ENCODE measurements at regions not wholly inside any gene's neighbourhood (a gene's known extent, or its start where the extent isn't known, plus 50 kb on each side); places are given as distances from the start of the nearest gene placed in this dataset.

DNA sequence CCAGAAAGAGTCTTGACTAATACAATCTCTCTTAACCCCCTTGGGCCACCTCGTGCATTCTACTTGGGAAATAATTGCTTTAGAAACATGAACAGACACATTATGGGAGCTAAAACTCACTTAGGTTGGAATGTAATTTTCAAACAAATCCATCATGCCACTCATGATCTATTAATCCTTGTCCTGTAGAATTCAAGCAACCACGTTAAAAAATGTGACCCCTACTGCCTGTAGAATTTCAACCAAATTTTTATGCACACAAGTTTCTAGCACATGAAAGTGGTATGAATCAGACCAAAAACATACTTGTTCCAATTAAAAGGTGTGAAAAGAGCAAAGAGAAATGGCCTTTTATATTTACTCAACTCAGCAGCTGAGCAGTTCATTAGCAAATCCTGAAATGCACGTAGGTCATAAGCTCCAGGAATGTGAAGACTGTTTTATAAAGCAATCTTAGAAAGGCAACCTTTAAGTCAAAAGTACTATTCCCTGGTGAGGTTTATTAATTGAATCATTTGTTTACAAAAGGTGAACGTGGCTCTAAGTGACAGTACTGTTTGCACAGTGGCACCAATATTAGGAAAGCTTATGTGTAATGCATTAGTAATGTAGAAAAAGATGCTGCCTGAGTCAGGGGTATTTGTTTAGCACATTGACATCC is 459.4 kb upstream of the UBE2E3 start:
- TF ChIP-seq, protein P1, sequence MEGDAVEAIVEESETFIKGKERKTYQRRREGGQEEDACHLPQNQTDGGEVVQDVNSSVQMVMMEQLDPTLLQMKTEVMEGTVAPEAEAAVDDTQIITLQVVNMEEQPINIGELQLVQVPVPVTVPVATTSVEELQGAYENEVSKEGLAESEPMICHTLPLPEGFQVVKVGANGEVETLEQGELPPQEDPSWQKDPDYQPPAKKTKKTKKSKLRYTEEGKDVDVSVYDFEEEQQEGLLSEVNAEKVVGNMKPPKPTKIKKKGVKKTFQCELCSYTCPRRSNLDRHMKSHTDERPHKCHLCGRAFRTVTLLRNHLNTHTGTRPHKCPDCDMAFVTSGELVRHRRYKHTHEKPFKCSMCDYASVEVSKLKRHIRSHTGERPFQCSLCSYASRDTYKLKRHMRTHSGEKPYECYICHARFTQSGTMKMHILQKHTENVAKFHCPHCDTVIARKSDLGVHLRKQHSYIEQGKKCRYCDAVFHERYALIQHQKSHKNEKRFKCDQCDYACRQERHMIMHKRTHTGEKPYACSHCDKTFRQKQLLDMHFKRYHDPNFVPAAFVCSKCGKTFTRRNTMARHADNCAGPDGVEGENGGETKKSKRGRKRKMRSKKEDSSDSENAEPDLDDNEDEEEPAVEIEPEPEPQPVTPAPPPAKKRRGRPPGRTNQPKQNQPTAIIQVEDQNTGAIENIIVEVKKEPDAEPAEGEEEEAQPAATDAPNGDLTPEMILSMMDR (IDR thresholded peaks at IDR 0.05; ENCODE audit: unreplicated experiment): no peak
- H3K4me1 Mint-ChIP-seq (ENCODE audit: low read depth): peaks cover 9% of the 10 kb centered on the region
- no peak overlapping the region for H3K4me3 Mint-ChIP-seq (ENCODE audit: low read depth)
- peaks cover 2% of the 10 kb centered on the region for H3K27me3 Mint-ChIP-seq
- H3K9me3 Mint-ChIP-seq (ENCODE audit: low read depth): no peaks in the 10 kb centered on the region
- no peaks in the 10 kb centered on the region for H3K36me3 Mint-ChIP-seq (ENCODE audit: insufficient read depth)
- H3K27ac Mint-ChIP-seq: no peak overlapping the region
- DNase-seq (ENCODE audit: low spot score, unreplicated experiment): no peak

DNA sequence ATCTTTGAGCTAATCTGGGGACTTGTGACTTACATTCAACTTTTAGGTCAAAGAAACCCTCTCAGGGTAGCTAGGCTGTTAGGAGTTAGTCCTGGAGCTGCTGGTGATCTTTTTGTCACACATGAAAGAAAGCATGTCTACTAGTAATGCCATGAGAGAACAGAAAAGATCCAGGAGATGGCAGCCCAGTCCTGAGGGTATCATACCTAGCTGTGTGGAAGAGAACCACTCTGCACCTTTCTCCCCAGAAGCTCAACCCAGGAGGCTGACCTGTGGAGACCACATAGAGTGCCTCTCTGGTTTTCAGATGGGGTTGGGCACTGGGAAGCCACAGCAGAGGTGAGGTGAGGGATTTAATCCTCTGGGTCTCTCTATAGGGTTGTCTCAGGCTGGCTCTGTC is 460.2 kb upstream of the UBE2E3 start:
- no peaks in the 10 kb centered on the region for H3K36me3 Mint-ChIP-seq (ENCODE audit: insufficient read depth)
- H3K27me3 Mint-ChIP-seq: peaks cover 2% of the 10 kb centered on the region
- TF ChIP-seq, protein P1 (IDR thresholded peaks at IDR 0.05; ENCODE audit: unreplicated experiment): no peak
- no peak overlapping the region for H3K4me3 Mint-ChIP-seq (ENCODE audit: low read depth)
- no peak for DNase-seq (ENCODE audit: low spot score, unreplicated experiment)
- no peak overlapping the region for H3K27ac Mint-ChIP-seq
- H3K4me1 Mint-ChIP-seq (ENCODE audit: low read depth): peaks cover 9% of the 10 kb centered on the region
- no peaks in the 10 kb centered on the region for H3K9me3 Mint-ChIP-seq (ENCODE audit: low read depth)

DNA sequence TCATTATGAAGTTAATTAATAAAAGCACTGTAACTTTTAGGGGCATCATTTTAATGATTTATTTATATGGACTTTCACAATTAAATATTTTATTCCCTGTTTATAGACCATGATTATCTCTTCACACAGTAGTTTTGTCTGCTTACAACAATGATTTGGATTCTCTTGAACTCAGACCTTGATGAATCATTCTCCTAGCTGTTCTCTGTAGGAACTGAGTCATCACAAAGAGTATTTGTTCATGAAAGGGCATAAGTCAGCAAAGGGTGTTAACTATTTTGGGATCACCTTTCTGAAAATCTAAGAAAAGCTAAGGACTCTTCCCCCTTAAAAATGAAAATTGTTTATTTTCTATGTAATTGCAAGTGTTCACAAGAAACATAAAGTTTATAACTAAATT is 461.1 kb upstream of the UBE2E3 start:
- Mint-ChIP-seq H3K4me1 (ENCODE audit: low read depth) (peaks cover 9% of the 10 kb centered on the region), H3K27me3 (peaks cover 2% of the 10 kb centered on the region), H3K4me3 (ENCODE audit: low read depth) (no peak overlapping the region), H3K27ac (no peak overlapping the region), H3K36me3 (ENCODE audit: insufficient read depth) (no peaks in the 10 kb centered on the region), H3K9me3 (ENCODE audit: low read depth) (no peaks in the 10 kb centered on the region)
- TF ChIP-seq, protein P1 (IDR thresholded peaks at IDR 0.05; ENCODE audit: unreplicated experiment): no peak
- no peak for DNase-seq (ENCODE audit: low spot score, unreplicated experiment)

DNA sequence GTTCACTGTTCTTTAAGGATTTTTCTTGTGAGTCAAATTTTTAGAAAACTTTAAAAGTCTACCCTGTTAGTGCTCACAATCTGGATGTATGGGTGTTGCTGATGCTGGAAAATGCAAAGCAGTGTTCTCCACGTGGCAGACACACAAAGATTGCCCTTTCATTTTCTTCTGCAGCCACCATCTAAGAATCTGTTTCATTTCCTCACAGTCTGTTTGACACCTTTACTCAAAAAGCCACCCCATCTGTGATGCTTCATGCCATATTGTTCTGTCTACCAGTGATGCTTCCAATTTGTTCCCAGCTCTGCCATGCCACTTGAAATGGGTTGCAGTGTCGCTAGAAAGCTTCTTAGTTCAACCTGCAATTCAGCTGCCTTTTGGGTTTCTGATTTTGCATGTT is 464.2 kb upstream of the UBE2E3 start:
- Mint-ChIP-seq H3K9me3 (ENCODE audit: low read depth) (no peaks in the 10 kb centered on the region), H3K4me3 (ENCODE audit: low read depth) (no peak overlapping the region), H3K27me3 (peaks cover 2% of the 10 kb centered on the region)

DNA sequence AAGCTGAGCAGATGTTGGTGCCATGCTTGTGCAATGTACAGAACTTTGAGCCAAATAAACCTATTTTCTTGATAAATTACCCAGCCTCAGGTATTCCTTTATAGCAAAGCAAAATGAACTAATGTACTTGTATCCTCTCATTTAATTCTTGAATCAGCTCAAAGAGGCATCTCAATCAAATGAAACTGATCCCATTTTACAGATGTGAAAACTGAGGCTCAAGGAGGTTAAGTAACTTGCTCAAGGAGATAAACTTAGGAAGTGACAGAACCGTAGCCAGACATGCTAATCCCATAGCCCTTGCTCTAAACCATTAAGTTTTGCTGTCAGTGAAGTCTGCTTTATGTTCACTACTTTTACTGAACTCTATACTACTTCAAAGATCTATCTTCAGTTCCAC is 467.0 kb upstream of the UBE2E3 start:
- Mint-ChIP-seq H3K4me3 (ENCODE audit: low read depth) (no peak overlapping the region), H3K27ac (no peak overlapping the region), H3K27me3 (peaks cover 2% of the 10 kb centered on the region), H3K9me3 (ENCODE audit: low read depth) (no peaks in the 10 kb centered on the region), H3K4me1 (ENCODE audit: low read depth) (peaks cover 1% of the 10 kb centered on the region), H3K36me3 (ENCODE audit: insufficient read depth) (no peaks in the 10 kb centered on the region)
- TF ChIP-seq, protein P1 (IDR thresholded peaks at IDR 0.05; ENCODE audit: unreplicated experiment): no peak
- no peak for DNase-seq (ENCODE audit: low spot score, unreplicated experiment)

More for the DNA sequence above, 464.2 kb upstream of the UBE2E3 start:
- peaks cover 7% of the 10 kb centered on the region for H3K4me1 Mint-ChIP-seq (ENCODE audit: low read depth)
- no peaks in the 10 kb centered on the region for H3K36me3 Mint-ChIP-seq (ENCODE audit: insufficient read depth)
- H3K27ac Mint-ChIP-seq: no peak overlapping the region
- TF ChIP-seq, protein P1 (IDR thresholded peaks at IDR 0.05; ENCODE audit: unreplicated experiment): no peak
- DNase-seq (ENCODE audit: low spot score, unreplicated experiment): no peak

Data from progenitor cell of endocrine pancreas (in vitro differentiated cells).